ENCODE measurements at regions not wholly inside any gene's neighbourhood (a gene's known extent, or its start where the extent isn't known, plus 50 kb on each side); places are given as distances from the start of the nearest gene placed in this dataset.
"Not testable (repeated sequence)": the region's sequence is repeated elsewhere in the genome, so short reads cannot be mapped to it uniquely, and the experiment has no call there.

DNA sequence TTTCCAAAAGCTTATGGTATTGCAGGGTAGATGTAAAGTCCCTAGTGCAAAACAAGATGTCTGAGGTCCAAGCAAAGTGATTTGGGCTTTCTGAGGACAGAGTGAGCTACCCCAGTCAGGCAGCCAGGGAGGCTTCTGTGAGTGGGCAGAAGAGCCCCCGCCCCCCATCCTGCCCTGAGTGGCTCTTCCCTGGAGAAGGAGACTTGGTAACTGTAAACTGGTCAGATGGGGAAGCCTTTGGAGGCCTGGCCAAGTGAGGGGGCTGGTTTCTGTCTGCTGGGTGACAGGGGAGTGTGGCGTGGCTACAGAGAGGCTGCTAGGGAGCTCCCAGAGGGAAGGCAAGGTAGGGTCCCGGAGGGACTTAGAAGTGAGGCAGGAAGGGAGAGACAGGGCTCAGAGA, 181.3 kb upstream of the HAAO start:
- Histone ChIP-seq H3K27ac (ENCODE audit: low read depth, low read length) (no peak overlapping the region), H3F3A (ENCODE audit: control insufficient read depth, insufficient read depth) (no peaks in the 10 kb centered on the region; the same call in 1 of the 2 replicates), H3K4me1 (ENCODE audit: control insufficient read depth, low read length) (peaks cover 11% of the 10 kb centered on the region), H3K9me2 (replicated peaks; ENCODE audit: control insufficient read depth, low read length) (no peaks in the 10 kb centered on the region), H3K4me2 (ENCODE audit: low read length) (no peak overlapping the region), H3K79me2 (ENCODE audit: control insufficient read depth, low read length) (no peaks in the 10 kb centered on the region), H4K20me1 (ENCODE audit: control insufficient read depth, insufficient read depth, low read depth, low read length) (no peaks in the 10 kb centered on the region), H3K36me3 (ENCODE audit: control insufficient read depth, low read length) (no peaks in the 10 kb centered on the region), H3K9me3 (ENCODE audit: control insufficient read depth, insufficient read depth, low read length) (no peaks in the 10 kb centered on the region), H3K27me3 (ENCODE audit: control insufficient read depth, low read length) (no peaks in the 10 kb centered on the region), H3K4me3 (ENCODE audit: low read length) (no peak overlapping the region)
- no peak for TF ChIP-seq EZH2phosphoT487 (IDR thresholded peaks at IDR 0.05; ENCODE audit: borderline replicate concordance, low read length)
- TF ChIP-seq, protein P1, sequence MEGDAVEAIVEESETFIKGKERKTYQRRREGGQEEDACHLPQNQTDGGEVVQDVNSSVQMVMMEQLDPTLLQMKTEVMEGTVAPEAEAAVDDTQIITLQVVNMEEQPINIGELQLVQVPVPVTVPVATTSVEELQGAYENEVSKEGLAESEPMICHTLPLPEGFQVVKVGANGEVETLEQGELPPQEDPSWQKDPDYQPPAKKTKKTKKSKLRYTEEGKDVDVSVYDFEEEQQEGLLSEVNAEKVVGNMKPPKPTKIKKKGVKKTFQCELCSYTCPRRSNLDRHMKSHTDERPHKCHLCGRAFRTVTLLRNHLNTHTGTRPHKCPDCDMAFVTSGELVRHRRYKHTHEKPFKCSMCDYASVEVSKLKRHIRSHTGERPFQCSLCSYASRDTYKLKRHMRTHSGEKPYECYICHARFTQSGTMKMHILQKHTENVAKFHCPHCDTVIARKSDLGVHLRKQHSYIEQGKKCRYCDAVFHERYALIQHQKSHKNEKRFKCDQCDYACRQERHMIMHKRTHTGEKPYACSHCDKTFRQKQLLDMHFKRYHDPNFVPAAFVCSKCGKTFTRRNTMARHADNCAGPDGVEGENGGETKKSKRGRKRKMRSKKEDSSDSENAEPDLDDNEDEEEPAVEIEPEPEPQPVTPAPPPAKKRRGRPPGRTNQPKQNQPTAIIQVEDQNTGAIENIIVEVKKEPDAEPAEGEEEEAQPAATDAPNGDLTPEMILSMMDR (IDR thresholded peaks at IDR 0.05; ENCODE audit: low read depth, low read length, poor library complexity, severe bottlenecking) = no peak

DNA sequence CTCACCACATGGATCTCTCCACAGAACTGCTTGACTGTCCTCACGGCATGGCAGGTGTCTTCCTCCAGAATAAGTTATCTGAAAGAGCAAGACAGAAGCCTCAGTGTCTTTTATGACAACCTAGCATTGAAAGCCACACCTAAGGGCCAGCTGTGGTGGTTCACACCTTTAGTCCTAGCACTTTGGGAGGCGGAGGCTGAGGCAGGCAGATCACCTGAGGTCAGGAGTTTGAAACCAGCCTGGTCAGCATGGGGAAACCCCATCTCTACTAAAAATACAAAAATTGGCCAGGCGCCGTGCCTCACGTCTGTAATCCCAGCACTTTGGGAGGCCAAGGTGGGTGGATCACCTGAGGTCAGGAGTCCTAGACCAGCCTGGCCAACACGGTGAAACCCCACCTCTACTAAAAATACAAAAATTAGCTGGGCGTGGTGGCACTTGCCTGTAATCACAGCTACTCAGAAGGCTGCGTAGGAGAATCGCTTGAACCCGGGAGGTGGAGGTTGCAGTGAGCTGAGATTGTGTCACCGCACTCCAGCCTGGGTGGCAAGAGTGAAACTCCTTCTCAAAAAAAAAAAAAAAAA, 180.6 kb upstream of the HAAO start:
- H3K27me3 ChIP-seq (ENCODE audit: control insufficient read depth, low read length); H3K9me3 ChIP-seq (ENCODE audit: control insufficient read depth, insufficient read depth, low read length); H3K27ac ChIP-seq (ENCODE audit: low read depth, low read length); H3F3A ChIP-seq (ENCODE audit: control insufficient read depth, insufficient read depth); H3K4me2 ChIP-seq (ENCODE audit: low read length); H3K36me3 ChIP-seq (ENCODE audit: control insufficient read depth, low read length); H3K9me2 ChIP-seq (replicated peaks; ENCODE audit: control insufficient read depth, low read length); H3K4me3 ChIP-seq (ENCODE audit: low read length); H4K20me1 ChIP-seq (ENCODE audit: control insufficient read depth, insufficient read depth, low read depth, low read length); H3K79me2 ChIP-seq (ENCODE audit: control insufficient read depth, low read length): not testable (repeated sequence)
- H3K4me1 ChIP-seq (ENCODE audit: control insufficient read depth, low read length) = peaks cover 11% of the 10 kb centered on the region

DNA sequence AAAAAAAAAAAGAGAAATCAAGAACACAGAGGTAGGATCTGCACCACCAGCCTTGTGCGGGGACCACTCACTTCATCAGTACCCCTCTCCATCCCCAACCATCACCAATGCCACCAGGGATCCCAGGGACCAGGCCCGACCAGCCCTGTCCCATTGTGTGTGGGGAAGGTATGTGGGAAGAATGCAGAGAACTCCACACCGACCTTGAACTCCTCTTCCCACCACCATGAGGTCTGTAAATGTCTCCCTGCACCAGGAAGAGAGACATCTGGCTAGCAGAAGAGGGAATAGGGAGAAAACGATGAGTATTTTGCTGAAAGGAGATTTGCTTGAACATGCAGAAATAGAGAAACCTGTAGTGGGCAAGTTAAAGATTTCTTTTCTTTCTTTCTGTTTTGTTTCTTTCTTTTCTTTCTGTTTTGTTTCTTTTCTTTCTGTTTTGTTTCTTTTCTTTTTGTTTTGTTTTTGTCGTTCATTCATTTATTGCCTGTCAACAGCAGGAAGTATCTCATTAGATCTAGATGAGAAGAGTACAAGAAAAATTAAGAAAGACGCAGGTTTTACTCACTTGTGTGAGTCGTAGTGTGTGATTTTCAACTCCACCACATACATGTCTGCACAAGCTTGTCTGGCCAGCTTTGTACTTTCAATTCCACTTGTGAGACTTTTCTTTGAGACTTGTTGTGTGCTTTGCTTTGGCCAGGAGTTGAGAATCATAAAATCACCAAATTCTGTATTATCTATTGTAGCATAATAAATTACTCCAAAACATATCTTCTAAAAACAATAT, 179.8 kb upstream of the HAAO start:
- no peak for TF ChIP-seq EZH2phosphoT487 (IDR thresholded peaks at IDR 0.05; ENCODE audit: borderline replicate concordance, low read length)
- TF ChIP-seq, protein P1 (IDR thresholded peaks at IDR 0.05; ENCODE audit: low read depth, low read length, poor library complexity, severe bottlenecking) = no peak
- H4K20me1 ChIP-seq (ENCODE audit: control insufficient read depth, insufficient read depth, low read depth, low read length) = no peaks in the 10 kb centered on the region
- no peaks in the 10 kb centered on the region for H3K9me2 ChIP-seq (replicated peaks; ENCODE audit: control insufficient read depth, low read length)
- H3F3A ChIP-seq (ENCODE audit: control insufficient read depth, insufficient read depth) = no peaks in the 10 kb centered on the region; the same call in 1 of the 2 replicates
- H3K27ac ChIP-seq (ENCODE audit: low read depth, low read length) = no peak overlapping the region
- no peaks in the 10 kb centered on the region for H3K79me2 ChIP-seq (ENCODE audit: control insufficient read depth, low read length)
- no peaks in the 10 kb centered on the region for H3K36me3 ChIP-seq (ENCODE audit: control insufficient read depth, low read length)
- H3K9me3 ChIP-seq (ENCODE audit: control insufficient read depth, insufficient read depth, low read length) = no peaks in the 10 kb centered on the region
- H3K4me3 ChIP-seq (ENCODE audit: low read length) = no peak overlapping the region
- H3K4me1 ChIP-seq (ENCODE audit: control insufficient read depth, low read length) = peaks cover 9% of the 10 kb centered on the region
- no peak overlapping the region for H3K4me2 ChIP-seq (ENCODE audit: low read length)
- H3K27me3 ChIP-seq (ENCODE audit: control insufficient read depth, low read length) = no peaks in the 10 kb centered on the region

DNA sequence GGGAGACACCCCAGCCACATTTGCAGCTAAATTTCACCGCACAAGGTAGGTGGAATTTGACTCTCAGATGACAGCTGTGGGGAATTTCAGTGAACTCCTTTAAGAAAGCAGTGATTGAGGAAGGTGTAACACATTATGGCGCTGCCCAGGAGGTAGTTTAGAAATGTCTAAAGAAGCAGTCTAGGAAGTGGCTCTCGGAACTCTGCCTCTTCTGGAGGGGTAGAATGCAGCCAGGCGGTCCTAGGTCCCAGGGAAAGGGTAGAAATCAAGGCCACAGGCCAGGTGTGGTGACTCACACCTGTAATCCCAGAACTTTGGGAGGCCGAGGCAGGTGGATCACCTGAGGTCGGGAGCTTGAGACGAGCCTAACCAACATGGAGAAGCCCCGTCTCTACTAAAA, 179.0 kb upstream of the HAAO start:
- Histone ChIP-seq H3K4me1 (ENCODE audit: control insufficient read depth, low read length) (0 out of 2 replicates have a peak, but pooled peaks cover 3% of the 10 kb centered on the region), H3K9me3 (ENCODE audit: control insufficient read depth, insufficient read depth, low read length) (no peaks in the 10 kb centered on the region), H3K9me2 (replicated peaks; ENCODE audit: control insufficient read depth, low read length) (no peaks in the 10 kb centered on the region), H3K27me3 (ENCODE audit: control insufficient read depth, low read length) (no peaks in the 10 kb centered on the region), H3F3A (ENCODE audit: control insufficient read depth, insufficient read depth) (no peaks in the 10 kb centered on the region; the same call in 1 of the 2 replicates), H3K4me3 (ENCODE audit: low read length) (no peak overlapping the region), H4K20me1 (ENCODE audit: control insufficient read depth, insufficient read depth, low read depth, low read length) (no peaks in the 10 kb centered on the region), H3K27ac (ENCODE audit: low read depth, low read length) (no peak overlapping the region), H3K79me2 (ENCODE audit: control insufficient read depth, low read length) (no peaks in the 10 kb centered on the region), H3K4me2 (ENCODE audit: low read length) (no peak overlapping the region), H3K36me3 (ENCODE audit: control insufficient read depth, low read length) (no peaks in the 10 kb centered on the region)
- no peak for TF ChIP-seq EZH2phosphoT487 (IDR thresholded peaks at IDR 0.05; ENCODE audit: borderline replicate concordance, low read length)
- TF ChIP-seq, protein P1 (IDR thresholded peaks at IDR 0.05; ENCODE audit: low read depth, low read length, poor library complexity, severe bottlenecking) = no peak
